WTC11 (cell line): ENCODE measurements at regions not wholly inside any gene's neighbourhood (a gene's known extent, or its start where the extent isn't known, plus 50 kb on each side); places are given as distances from the start of the nearest gene placed in this dataset.

ENCODE experiments used
- ATAC-seq: fragments of 200-7000 bp; cut with Tn5 transposase; 2 replicates; pipeline ENCODE4 v1.10.0; 2021; ENCODE audit warnings: mild to moderate bottlenecking, moderate library complexity
- CTCF ChIA-PET: fragments of 300-600 bp; sonication (Branson Sonifier 250); formaldehyde crosslinking; loops from one replicate; lab custom pipeline; 2021; ENCODE audit warnings: antibody characterized with exemption; lab: Charles Lee
- POLR2A ChIA-PET: fragments of 350-600 bp; sonication (Branson Sonifier 250); formaldehyde crosslinking; loops from one replicate; lab custom pipeline; 2021; ENCODE audit warnings: antibody characterized with exemption; lab: Charles Lee
- DNase-seq: peaks from one replicate; pipeline ENCODE4 v3.0.0; 2021; ENCODE audit warnings: low spot score
- H3K27ac Mint-ChIP-seq: 2 replicates; pipeline ENCODE4 v1.8.0; 2021; ENCODE audit warnings: mixed read lengths
- H3K27me3 Mint-ChIP-seq: 2 replicates; pipeline ENCODE4 v1.8.0; 2021; ENCODE audit warnings: low read depth, mild to moderate bottlenecking, moderate library complexity, mixed read lengths
- H3K36me3 Mint-ChIP-seq: 2 replicates; pipeline ENCODE4 v1.8.0; 2021; ENCODE audit warnings: mixed read lengths
- H3K4me1 Mint-ChIP-seq: 2 replicates; pipeline ENCODE4 v1.8.0; 2022; ENCODE audit warnings: mixed read lengths
- H3K4me3 Mint-ChIP-seq: 2 replicates; pipeline ENCODE4 v1.8.0; 2021; ENCODE audit warnings: mild to moderate bottlenecking, moderate library complexity, mixed read lengths
- H3K9me3 Mint-ChIP-seq: 2 replicates; pipeline ENCODE4 v1.8.0; 2021; ENCODE audit warnings: mixed read lengths
- AFF4 ChIP-seq: sonication (generic); formaldehyde crosslinking; IDR thresholded peaks from 2 replicates; pipeline ENCODE4 v1.8.1; 2023; ENCODE audit warnings: mild to moderate bottlenecking, missing genetic modification reagents, borderline replicate concordance
- ARID4B ChIP-seq: sonication (generic); formaldehyde crosslinking; IDR thresholded peaks from 2 replicates; pipeline ENCODE4 v1.8.0; 2023; ENCODE audit warnings: missing genetic modification reagents, mild to moderate bottlenecking, borderline replicate concordance
- ATF1 ChIP-seq: sonication (generic); formaldehyde crosslinking; IDR thresholded peaks from 2 replicates; pipeline ENCODE4 v1.8.1; 2023; ENCODE audit warnings: mild to moderate bottlenecking, moderate library complexity, missing genetic modification reagents
- E2F4 ChIP-seq: sonication (generic); formaldehyde crosslinking; IDR thresholded peaks from 2 replicates; pipeline ENCODE4 v1.8.1; 2022; ENCODE audit warnings: low read depth, mild to moderate bottlenecking, moderate library complexity, missing genetic modification reagents, borderline replicate concordance
- E2F5 ChIP-seq: sonication (generic); formaldehyde crosslinking; IDR thresholded peaks from 2 replicates; pipeline ENCODE4 v1.8.1; 2022; ENCODE audit warnings: mild to moderate bottlenecking, moderate library complexity, missing genetic modification reagents
- ESRRA ChIP-seq: sonication (generic); formaldehyde crosslinking; IDR thresholded peaks from 2 replicates; pipeline ENCODE4 v1.8.1; 2022; ENCODE audit warnings: mild to moderate bottlenecking, missing genetic modification reagents, borderline replicate concordance
- ETV6 ChIP-seq: sonication (generic); formaldehyde crosslinking; IDR thresholded peaks from 2 replicates; pipeline ENCODE4 v1.8.1; 2022; ENCODE audit warnings: mild to moderate bottlenecking, missing genetic modification reagents
- GABPB1 ChIP-seq: sonication (generic); formaldehyde crosslinking; IDR thresholded peaks from 2 replicates; pipeline ENCODE4 v1.8.1; 2023; ENCODE audit warnings: mild to moderate bottlenecking, missing genetic modification reagents
- HMGA2 ChIP-seq: fragments of 250-450 bp; sonication (Bioruptor Pico); IDR thresholded peaks from 2 replicates; pipeline ENCODE4 v1.4.0; 2021; ENCODE audit warnings: mild to moderate bottlenecking, moderate library complexity
- IRF2 ChIP-seq: sonication (generic); formaldehyde crosslinking; IDR thresholded peaks from 2 replicates; pipeline ENCODE4 v1.8.0; 2022; ENCODE audit warnings: low read depth, missing genetic modification reagents, borderline replicate concordance
- JAZF1 ChIP-seq: fragments of 250-450 bp; sonication (Bioruptor Pico); IDR thresholded peaks from 2 replicates; pipeline ENCODE4 v1.9.0; 2021; ENCODE audit warnings: moderate library complexity, mild to moderate bottlenecking, inconsistent platforms
- MAX ChIP-seq: sonication (generic); formaldehyde crosslinking; IDR thresholded peaks from 2 replicates; pipeline ENCODE4 v1.8.0; 2022; ENCODE audit warnings: mild to moderate bottlenecking, missing genetic modification reagents
- MXD4 ChIP-seq: fragments of 250-450 bp; sonication (Bioruptor Pico); IDR thresholded peaks from 2 replicates; pipeline ENCODE4 v1.8.0; 2021; ENCODE audit warnings: mild to moderate bottlenecking, moderate library complexity, borderline replicate concordance
- NFE2L1 ChIP-seq: sonication (generic); formaldehyde crosslinking; IDR thresholded peaks from 2 replicates; pipeline ENCODE4 v1.8.1; 2023; ENCODE audit warnings: missing genetic modification reagents
- RELA ChIP-seq: sonication (generic); formaldehyde crosslinking; IDR thresholded peaks from 2 replicates; pipeline ENCODE4 v1.8.1; 2022; ENCODE audit warnings: missing genetic modification reagents, mild to moderate bottlenecking, borderline replicate concordance
- TEAD4 ChIP-seq: sonication (generic); formaldehyde crosslinking; IDR thresholded peaks from 2 replicates; pipeline ENCODE4 v1.8.0; 2022; ENCODE audit warnings: mild to moderate bottlenecking, missing genetic modification reagents
- TP53 ChIP-seq: sonication (generic); formaldehyde crosslinking; IDR thresholded peaks from 2 replicates; pipeline ENCODE4 v1.8.1; 2023; ENCODE audit warnings: mild to moderate bottlenecking, missing genetic modification reagents
- USF2 ChIP-seq: sonication (generic); formaldehyde crosslinking; IDR thresholded peaks from 2 replicates; pipeline ENCODE4 v1.8.1; 2023; ENCODE audit warnings: mild to moderate bottlenecking, missing genetic modification reagents, moderate library complexity
- ZNF121 ChIP-seq: sonication (generic); formaldehyde crosslinking; IDR thresholded peaks from 2 replicates; pipeline ENCODE4 v1.8.0; 2023; ENCODE audit warnings: missing genetic modification reagents
- ZNF138 ChIP-seq: sonication (generic); formaldehyde crosslinking; conservative IDR thresholded peaks from 2 replicates; pipeline ENCODE4 v1.8.1; 2022; ENCODE audit warnings: mild to moderate bottlenecking, moderate library complexity, missing genetic modification reagents
- ZNF219 ChIP-seq: sonication (generic); formaldehyde crosslinking; IDR thresholded peaks from 2 replicates; pipeline ENCODE4 v1.8.0; 2023; ENCODE audit warnings: missing genetic modification reagents, mild to moderate bottlenecking, borderline replicate concordance
- ZNF317 ChIP-seq: sonication (generic); formaldehyde crosslinking; IDR thresholded peaks from 2 replicates; pipeline ENCODE4 v1.8.1; 2023; ENCODE audit warnings: low read depth, mild to moderate bottlenecking, moderate library complexity, missing genetic modification reagents, borderline replicate concordance
- ZNF423 ChIP-seq: fragments of 250-450 bp; sonication (Bioruptor Pico); IDR thresholded peaks from 2 replicates; pipeline ENCODE4 v2.1.2; 2022; ENCODE audit warnings: mild to moderate bottlenecking, moderate library complexity

- no peaks in the 10 kb centered on the region; the same call in 1 of the 2 replicates for H3K27me3 Mint-ChIP-seq
- ChIA-PET CTCF (no interaction called here), POLR2A (no interaction called here)
- no peak overlapping the region for H3K27ac Mint-ChIP-seq
- ATAC-seq (no peak), DNase-seq (no peak)
- no peak for TF ChIP-seq MXD4 (CRISPR knock-in tag)
- TF ChIP-seq MAX (CRISPR knock-in tag): no peak
- no peak for TF ChIP-seq TP53
- no peak for TF ChIP-seq RELA (CRISPR knock-in tag)
- TF ChIP-seq E2F4: no peak
- TF ChIP-seq ZNF317: no peak
- no peak for TF ChIP-seq GABPB1 (CRISPR knock-in tag)
- no peak for TF ChIP-seq NFE2L1 (CRISPR knock-in tag)
- TF ChIP-seq ZNF219 (CRISPR knock-in tag): no peak
- no peak for TF ChIP-seq ESRRA
- TF ChIP-seq JAZF1 (CRISPR knock-in tag): no peak
- no peak for TF ChIP-seq TEAD4 (CRISPR knock-in tag)
- no peak for TF ChIP-seq E2F5 (CRISPR knock-in tag)
- no peak for TF ChIP-seq ATF1 (CRISPR knock-in tag)
- TF ChIP-seq ETV6: no peak
- no peak for TF ChIP-seq USF2 (CRISPR knock-in tag)
- TF ChIP-seq IRF2: no peak
- TF ChIP-seq AFF4: no peak
- no peak for TF ChIP-seq ZNF138 (CRISPR knock-in tag)
- no peak for TF ChIP-seq ZNF121 (CRISPR knock-in tag)
- no peaks in the 10 kb centered on the region for H3K9me3 Mint-ChIP-seq
- H3K4me1 Mint-ChIP-seq: peaks cover 2% of the 10 kb centered on the region
- H3K36me3 Mint-ChIP-seq: no peaks in the 10 kb centered on the region
- no peak overlapping the region for H3K4me3 Mint-ChIP-seq
These were observed 1478.8 kb downstream of the BRD1 start for GRCh38 chr22:48348855-48349254.

- CTCF ChIA-PET: no interaction called here
- Mint-ChIP-seq H3K4me3 (no peak overlapping the region), H3K4me1 (peaks cover 14% of the 10 kb centered on the region), H3K27ac (no peak overlapping the region), H3K9me3 (no peaks in the 10 kb centered on the region), H3K36me3 (no peaks in the 10 kb centered on the region), H3K27me3 (no peaks in the 10 kb centered on the region; the same call in 1 of the 2 replicates)
- DNase-seq (no peak), ATAC-seq (no peak)
- POLR2A ChIA-PET: no interaction called here
- TF ChIP-seq E2F4: no peak
- no peak for TF ChIP-seq HMGA2 (CRISPR knock-in tag)
- no peak for TF ChIP-seq ZNF317
- no peak for TF ChIP-seq ZNF423 (CRISPR knock-in tag)
- no peak for TF ChIP-seq ARID4B (CRISPR knock-in tag)
These were observed 1480.4 kb downstream of the BRD1 start for GRCh38 chr22:48347311-48347710.
